GM21515 (cell line): ENCODE measurements at regions not wholly inside any gene's neighbourhood (a gene's known extent, or its start where the extent isn't known, plus 50 kb on each side); places are given as distances from the start of the nearest gene placed in this dataset.

Source experiments
- ATAC-seq: cut with Tn5 transposase; IDR thresholded peaks from one replicate; pipeline ENCODE4 v1.9.1; 2021; ENCODE audit not compliant: unreplicated experiment

DNA sequence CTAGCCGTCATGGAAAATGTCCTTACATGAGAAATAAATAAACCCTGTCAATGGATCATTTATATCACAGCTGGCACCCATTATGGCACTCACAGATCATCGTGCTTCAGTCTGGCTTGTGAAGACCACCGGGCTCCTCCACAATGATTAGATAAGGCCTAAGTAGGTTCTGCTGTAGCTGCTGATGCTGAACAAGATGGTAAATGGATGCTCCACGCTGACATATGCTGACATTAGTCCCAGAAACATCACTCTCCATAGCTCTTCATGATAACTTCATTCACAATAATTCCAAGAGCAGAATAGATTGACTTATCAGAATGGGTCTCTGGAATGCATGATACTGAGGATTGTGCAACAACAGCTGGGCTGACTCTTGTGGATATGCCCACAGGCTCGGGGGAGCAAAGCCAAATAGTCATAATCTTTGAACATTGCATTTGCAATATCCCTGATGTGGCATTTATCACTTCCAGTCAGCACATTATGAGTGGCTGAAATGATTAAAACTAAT lies 63.8 kb upstream of the RXFP2 start:
- ATAC-seq, result no peak

DNA sequence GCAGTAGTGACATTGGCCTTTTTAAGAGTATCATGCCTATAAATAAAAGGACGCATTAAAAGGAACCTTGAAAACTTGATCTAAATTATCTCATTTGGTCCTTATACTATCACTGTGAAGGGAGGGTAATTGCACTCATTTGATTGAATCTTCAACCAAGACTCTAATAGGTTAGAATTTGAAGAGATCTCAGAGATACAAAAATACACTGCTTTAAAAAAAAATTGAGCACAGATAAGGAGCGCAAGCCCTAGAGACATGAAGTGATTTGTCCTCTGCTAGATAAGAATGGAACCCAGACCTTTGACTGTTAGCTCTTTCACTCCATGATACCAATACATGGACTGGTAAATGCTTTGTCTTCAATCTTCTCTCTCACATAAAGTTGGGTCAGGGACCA lies 58.2 kb upstream of the RXFP2 start:
- no peak for ATAC-seq

DNA sequence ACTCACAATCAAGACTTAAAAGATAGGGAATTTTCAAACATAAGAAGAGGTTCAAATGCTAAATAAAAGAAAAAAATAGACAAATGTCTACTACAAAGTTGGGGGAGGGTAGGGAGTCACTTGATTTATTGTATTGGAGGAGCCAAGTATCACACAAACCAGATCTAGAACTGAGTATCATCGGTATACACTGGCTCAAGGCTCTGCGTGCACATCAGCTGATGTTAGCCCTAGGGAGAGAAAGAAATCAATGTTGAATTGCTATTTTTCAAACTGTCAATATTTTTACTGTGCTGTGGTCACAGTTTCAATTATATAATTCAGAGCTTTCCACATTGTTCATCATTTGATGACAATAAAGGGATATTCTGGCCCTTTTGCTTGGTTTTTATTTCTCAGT lies 54.9 kb upstream of the RXFP2 start:
- no peak for ATAC-seq

DNA sequence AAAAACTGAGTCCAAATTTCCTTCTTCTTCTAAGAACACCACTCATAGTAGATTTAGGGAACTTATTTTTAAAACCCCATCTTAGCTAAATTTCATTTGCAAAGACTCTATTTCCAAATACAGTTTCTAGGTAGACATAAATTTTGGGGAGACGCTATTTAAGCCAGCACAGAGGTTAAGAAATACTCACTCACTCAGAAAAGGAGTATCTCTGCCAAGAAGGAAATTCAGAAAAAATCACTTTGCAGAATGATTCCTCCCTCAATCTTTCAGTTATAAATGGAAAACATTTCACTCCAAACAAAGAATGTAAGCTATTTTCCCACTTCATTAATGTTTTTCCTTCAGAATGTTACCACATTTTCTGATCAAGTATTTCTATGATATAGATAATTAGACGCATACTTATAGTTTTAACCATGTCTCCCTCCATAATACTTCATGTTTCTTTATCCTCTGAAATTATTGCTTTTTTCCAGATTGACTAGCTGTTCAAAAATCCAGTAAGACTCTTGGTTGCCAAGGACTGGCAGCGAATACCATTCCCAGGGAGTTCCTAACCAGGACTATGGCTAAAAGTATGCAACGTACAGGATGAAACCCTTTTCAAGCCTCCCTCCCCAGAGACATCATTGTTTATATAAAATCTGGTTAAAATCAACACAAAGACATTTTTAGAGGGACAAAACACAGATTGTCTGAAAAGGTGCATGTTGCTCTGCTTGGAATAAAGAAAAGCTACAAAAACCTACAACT lies 52.5 kb upstream of the RXFP2 start:
- no peak for ATAC-seq
